WTC11 (cell line): ENCODE measurements at regions not wholly inside any gene's neighbourhood (a gene's known extent, or its start where the extent isn't known, plus 50 kb on each side); places are given as distances from the start of the nearest gene placed in this dataset.
"Not testable (repeated sequence)": the region's sequence is repeated elsewhere in the genome, so short reads cannot be mapped to it uniquely, and the experiment has no call there.

Source experiments
- ATF6 ChIP-seq: sonication (generic); formaldehyde crosslinking; IDR thresholded peaks from 2 replicates; pipeline ENCODE4 v1.8.1; 2023; ENCODE audit warnings: mild to moderate bottlenecking, missing genetic modification reagents
- CTCF ChIP-seq: fragments of 200-600 bp; IDR thresholded peaks from 2 replicates; pipeline ENCODE4 v1.8.0; 2022; ENCODE audit warnings: antibody characterized with exemption
- E2F4 ChIP-seq: sonication (generic); formaldehyde crosslinking; IDR thresholded peaks from 2 replicates; pipeline ENCODE4 v1.8.1; 2022; ENCODE audit warnings: low read depth, mild to moderate bottlenecking, moderate library complexity, missing genetic modification reagents, borderline replicate concordance
- E2F5 ChIP-seq: sonication (generic); formaldehyde crosslinking; IDR thresholded peaks from 2 replicates; pipeline ENCODE4 v1.8.1; 2022; ENCODE audit warnings: mild to moderate bottlenecking, moderate library complexity, missing genetic modification reagents
- GABPB1 ChIP-seq: sonication (generic); formaldehyde crosslinking; IDR thresholded peaks from 2 replicates; pipeline ENCODE4 v1.8.1; 2023; ENCODE audit warnings: mild to moderate bottlenecking, missing genetic modification reagents
- IRF1 ChIP-seq: sonication (generic); formaldehyde crosslinking; IDR thresholded peaks from 2 replicates; pipeline ENCODE4 v1.8.0; 2023; ENCODE audit warnings: missing genetic modification reagents
- MAX ChIP-seq: sonication (generic); formaldehyde crosslinking; IDR thresholded peaks from 2 replicates; pipeline ENCODE4 v1.8.0; 2022; ENCODE audit warnings: mild to moderate bottlenecking, missing genetic modification reagents
- MYBL2 ChIP-seq: sonication (generic); formaldehyde crosslinking; IDR thresholded peaks from 2 replicates; pipeline ENCODE4 v1.8.1; 2023; ENCODE audit warnings: mild to moderate bottlenecking, moderate library complexity, missing genetic modification reagents
- NR1H2 ChIP-seq: sonication (generic); formaldehyde crosslinking; IDR thresholded peaks from 2 replicates; pipeline ENCODE4 v1.9.0; 2021; ENCODE audit warnings: mild to moderate bottlenecking, moderate library complexity, missing genetic modification reagents
- NR2C2 ChIP-seq: sonication (generic); formaldehyde crosslinking; IDR thresholded peaks from 2 replicates; pipeline ENCODE4 v1.8.0; 2022; ENCODE audit warnings: mild to moderate bottlenecking, missing genetic modification reagents
- TEAD4 ChIP-seq: sonication (generic); formaldehyde crosslinking; IDR thresholded peaks from 2 replicates; pipeline ENCODE4 v1.8.0; 2022; ENCODE audit warnings: mild to moderate bottlenecking, missing genetic modification reagents
- USF2 ChIP-seq: sonication (generic); formaldehyde crosslinking; IDR thresholded peaks from 2 replicates; pipeline ENCODE4 v1.8.1; 2023; ENCODE audit warnings: mild to moderate bottlenecking, missing genetic modification reagents, moderate library complexity

- TF ChIP-seq MAX (CRISPR knock-in tag); TEAD4 (CRISPR knock-in tag); CTCF; E2F5 (CRISPR knock-in tag); USF2 (CRISPR knock-in tag); GABPB1 (CRISPR knock-in tag); ATF6 (CRISPR knock-in tag); NR2C2 (CRISPR knock-in tag); NR1H2; IRF1 (CRISPR knock-in tag); MYBL2 (CRISPR knock-in tag); E2F4 (CRISPR knock-in tag): not testable (repeated sequence)
Observed at GRCh38 chr15:70574325-70574724, 189.0 kb downstream of the UACA start.
